Liver (tissue), 8 donors: ENCODE measurements at regions not wholly inside any gene's neighbourhood (a gene's known extent, or its start where the extent isn't known, plus 50 kb on each side); places are given as distances from the start of the nearest gene placed in this dataset.

Experiments used
- DNase-seq: peaks from one replicate; pipeline ENCODE4 v3.0.0-alpha.2; 2017; ENCODE audit warnings: low spot score
- H3K27ac ChIP-seq, 2 donors: one replicate each; pipeline ENCODE4 v1.7.0; 2013; ENCODE audit warnings: inconsistent platforms in 2 of 2, low read length in 2 of 2, control low read depth in 1 of 2, low read depth in 1 of 2, mild to moderate bottlenecking in 1 of 2
- H3K27me3 ChIP-seq, 4 donors: one replicate each; pipeline versions ENCODE4 v1.6.1 to v1.7.0; 2013; ENCODE audit warnings: low read length in 3 of 4, inconsistent platforms in 1 of 4, mild to moderate bottlenecking in 1 of 4, moderate library complexity in 1 of 4; ENCODE audit not compliant: control insufficient read depth in 4 of 4, insufficient read depth in 4 of 4
- H3K36me3 ChIP-seq, 4 donors: one replicate each; pipeline versions ENCODE4 v1.6.1 to v1.7.0; 2013; ENCODE audit warnings: low read length in 3 of 4, mild to moderate bottlenecking in 3 of 4, low read depth in 1 of 4, moderate library complexity in 1 of 4; ENCODE audit not compliant: control insufficient read depth in 4 of 4, insufficient read depth in 3 of 4
- H3K4me1 ChIP-seq, 4 donors: one replicate each; pipeline versions ENCODE4 v1.6.1 to v1.7.0; 2013; ENCODE audit warnings: low read length in 3 of 4, mild to moderate bottlenecking in 3 of 4, moderate library complexity in 1 of 4; ENCODE audit not compliant: control insufficient read depth in 4 of 4, insufficient read depth in 4 of 4
- H3K4me3 ChIP-seq, 3 donors: one replicate each; pipeline versions ENCODE4 v1.6.1 to v1.7.0; 2013; ENCODE audit warnings: low read length in 3 of 3, control low read depth in 1 of 3, low read depth in 1 of 3, mild to moderate bottlenecking in 1 of 3
- H3K9ac ChIP-seq, 2 donors: one replicate each; pipeline ENCODE4 v1.7.0; 2013; ENCODE audit warnings: low read length in 2 of 2, mild to moderate bottlenecking in 2 of 2, moderate library complexity in 2 of 2, control low read depth in 1 of 2, low read depth in 1 of 2
- H3K9me3 ChIP-seq, 4 donors: one replicate each; pipeline versions ENCODE4 v1.6.1 to v1.7.0; 2013; ENCODE audit warnings: low read length in 3 of 4; ENCODE audit not compliant: control insufficient read depth in 4 of 4
- CTCF ChIP-seq: fragments of 150-350 bp; IDR thresholded peaks from 2 replicates; pipeline ENCODE4 v1.5.1; 2017; ENCODE audit warnings: improper control_type of control experiment, low read depth, low read length; ENCODE audit not compliant: missing input control
- FOXA1 ChIP-seq: IDR thresholded peaks from 2 replicates; pipeline ENCODE4 v1.6.1; 2016; ENCODE audit warnings: antibody characterized with exemption
- FOXA2 ChIP-seq: IDR thresholded peaks from 2 replicates; pipeline ENCODE4 v1.6.1; 2016; ENCODE audit warnings: antibody characterized with exemption
- GABPA ChIP-seq, 2 donors: IDR thresholded peaks in 1 of 2; conservative IDR thresholded peaks in 1 of 2; 2 replicates each; pipeline ENCODE4 v1.6.1; 2016; ENCODE audit warnings: antibody characterized with exemption in 2 of 2, mild to moderate bottlenecking in 1 of 2, moderate library complexity in 1 of 2
- HNF4A ChIP-seq, 2 donors: conservative IDR thresholded peaks; 2 replicates each; pipeline ENCODE4 v1.6.1; 2016; ENCODE audit warnings: antibody characterized with exemption in 2 of 2, mild to moderate bottlenecking in 2 of 2
- HNF4G ChIP-seq: IDR thresholded peaks from 2 replicates; pipeline ENCODE4 v1.6.1; 2016; ENCODE audit warnings: antibody characterized with exemption
- JUND ChIP-seq, 2 donors: IDR thresholded peaks; 2 replicates each; pipeline ENCODE4 v1.6.1; 2016; ENCODE audit warnings: antibody characterized with exemption in 2 of 2
- MAX ChIP-seq: IDR thresholded peaks from 2 replicates; pipeline ENCODE4 v1.6.1; 2016; ENCODE audit warnings: antibody characterized with exemption
- RAD21 ChIP-seq, 2 donors: IDR thresholded peaks; 2 replicates each; pipeline ENCODE4 v1.6.1; 2016; ENCODE audit warnings: antibody characterized with exemption in 2 of 2, mild to moderate bottlenecking in 2 of 2
- REST ChIP-seq: IDR thresholded peaks from 2 replicates; pipeline ENCODE4 v1.6.1; 2016; ENCODE audit warnings: antibody characterized with exemption, mild to moderate bottlenecking
- RXRA ChIP-seq, 2 donors: IDR thresholded peaks; 2 replicates each; pipeline ENCODE4 v1.6.1; 2017 to 2018; ENCODE audit warnings: antibody characterized with exemption in 2 of 2, mild to moderate bottlenecking in 1 of 2
- TAF1 ChIP-seq: conservative IDR thresholded peaks from 2 replicates; pipeline ENCODE4 v1.6.1; 2016; ENCODE audit warnings: antibody characterized with exemption, mild to moderate bottlenecking
- WGBS: extraction: QIAGEN DNeasy Blood & Tissue Kit; methylation state at CpG from one replicate; pipeline ENCODE4 v1.1.7; 2013; 5-methylcytosine and 5-hydroxymethylcytosine counted together
- donor health status: healthy.
- donor health status: healthy.
- donor health status: healthy.
- donor health status: healthy.
- donor health status: healthy.

- 89% methylated on average over 1 of the region's 1 CpG for WGBS
Measured at GRCh38 chrX:19213610-19214152, 91.4 kb upstream of the ADGRG2 start.

GRCh38 chrX:19214311-19214710 is 92.0 kb upstream of the ADGRG2 start:
- 64% methylated on average over 7 of the region's 7 CpGs for WGBS
- no peaks in the 10 kb centered on the region for H3K36me3 ChIP-seq

More at GRCh38 chrX:19213610-19214152, 91.4 kb upstream of the ADGRG2 start:
- H3K4me1 ChIP-seq = no peaks in the 10 kb centered on the region
- no peaks in the 10 kb centered on the region for H3K36me3 ChIP-seq
- no peak overlapping the region for H3K27ac ChIP-seq
- no peak for DNase-seq
- TF ChIP-seq REST (no peak), FOXA1 (no peak), TAF1 (no peak), JUND (IDR thresholded peaks at IDR 0.05) (no peak), FOXA2 (no peak), HNF4G (no peak), HNF4A (conservative IDR thresholded peaks at IDR 0.05) (no peak), RXRA (IDR thresholded peaks at IDR 0.05) (no peak), GABPA (IDR thresholded peaks at IDR 0.05 in 1 of 2, conservative IDR thresholded peaks at IDR 0.05 in 1 of 2) (no peak), RAD21 (IDR thresholded peaks at IDR 0.05) (no peak)
- H3K4me3 ChIP-seq = no peak overlapping the region
- H3K9ac ChIP-seq = no peak overlapping the region
- H3K27me3 ChIP-seq = peaks cover 0 to 3% (median 0%) of the 10 kb centered on the region in 4 donors
- peaks cover 0 to 2% (median 0%) of the 10 kb centered on the region in 4 donors for H3K9me3 ChIP-seq

More at GRCh38 chrX:19214311-19214710, 92.0 kb upstream of the ADGRG2 start:
- peaks cover 0 to 2% (median 0%) of the 10 kb centered on the region in 4 donors for H3K9me3 ChIP-seq
- H3K9ac ChIP-seq = no peak overlapping the region
- no peak for DNase-seq
- H3K4me3 ChIP-seq = no peak overlapping the region
- peaks cover 0 to 3% (median 0%) of the 10 kb centered on the region in 4 donors for H3K27me3 ChIP-seq
- no peak overlapping the region for H3K27ac ChIP-seq
- TF ChIP-seq CTCF (no peak), REST (no peak), JUND (IDR thresholded peaks at IDR 0.05) (no peak), RXRA (IDR thresholded peaks at IDR 0.05) (no peak), MAX (no peak), RAD21 (IDR thresholded peaks at IDR 0.05) (no peak), FOXA1 (no peak)
- H3K4me1 ChIP-seq = no peaks in the 10 kb centered on the region
